ENCODE measurements at regions not wholly inside any gene's neighbourhood (a gene's known extent, or its start where the extent isn't known, plus 50 kb on each side); places are given as distances from the start of the nearest gene placed in this dataset.

DNA sequence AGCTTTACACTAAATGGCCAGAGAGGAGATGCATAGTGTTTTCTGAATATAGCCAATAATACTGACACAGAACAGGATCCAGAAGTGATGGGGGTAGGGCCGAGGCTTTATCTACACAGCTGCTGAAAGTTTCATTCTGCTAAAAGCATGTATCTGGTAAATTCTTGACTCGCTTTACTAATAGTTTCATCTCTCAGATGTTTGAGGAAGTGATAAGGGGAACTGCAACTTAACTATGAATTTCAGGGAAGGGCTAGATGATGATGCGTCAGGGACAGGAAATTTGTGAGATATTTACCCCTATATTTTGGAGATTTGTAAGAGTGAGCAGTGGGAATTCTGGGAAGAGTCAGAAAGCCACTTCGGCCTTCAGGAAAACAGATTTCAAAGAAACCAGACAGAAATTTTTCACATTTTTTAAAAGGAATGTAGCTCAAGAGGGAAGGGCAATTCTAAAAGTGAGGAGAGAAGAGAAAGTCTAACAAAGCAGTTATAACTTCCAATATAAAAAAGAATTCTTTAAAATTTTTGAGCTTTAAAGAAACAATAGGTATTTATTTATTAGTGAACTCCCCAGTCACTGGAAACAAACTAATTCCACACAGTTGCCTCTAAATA is 243.1 kb downstream of the BCAT1 start:
- intact Hi-C loops (cut with DNase I, micrococcal nuclease) = loop anchor here in 1 of 2 experiments (5.0 kb wide), 1 partner anchor 104 kb away; no protein-coding TSS in a partner anchor
- Mint-ChIP-seq H3K36me3 (ENCODE audit: low read depth) (no peaks in the 10 kb centered on the region), H3K4me3 (peak overlapping the region; percentile 42), H3K4me1 (peaks cover 16% of the 10 kb centered on the region), H3K9me3 (ENCODE audit: low read depth) (peaks cover 6% of the 10 kb centered on the region), H3K27ac (peak overlapping the region; percentile 86), H3K27me3 (peaks cover 12% of the 10 kb centered on the region)
- DNase-seq (peak; percentile 22), ATAC-seq (peak; percentile 21)
- ChIA-PET CTCF (interaction anchor here (0.5 to 1.1 kb wide), 3 partner anchors 16 to 133 kb away, joined by 3 read pairs; no protein-coding TSS in a partner anchor), POLR2A (interaction anchor here (0.6 kb wide), 2 partner anchors 10 to 36 kb away, joined by 3 to 5 read pairs; no protein-coding TSS in a partner anchor)

GRCh38 chr12:24705216-24705615 is 243.7 kb downstream of the BCAT1 start:
- DNase-seq (no peak), ATAC-seq (no peak)
- H3K4me3 Mint-ChIP-seq = peak overlapping the region; percentile 42
- H3K27ac Mint-ChIP-seq = peak overlapping the region; percentile 86
- POLR2A ChIA-PET = no interaction called here
- peaks cover 13% of the 10 kb centered on the region for H3K4me1 Mint-ChIP-seq
- peaks cover 12% of the 10 kb centered on the region for H3K27me3 Mint-ChIP-seq
- intact Hi-C loops (cut with DNase I, micrococcal nuclease) = loop anchor here in 1 of 2 experiments (5.0 kb wide), 1 partner anchor 103 kb away; no protein-coding TSS in a partner anchor
- H3K9me3 Mint-ChIP-seq (ENCODE audit: low read depth) = peaks cover 9% of the 10 kb centered on the region
- CTCF ChIA-PET = interaction anchor here (0.5 to 1.1 kb wide), 2 partner anchors 20 to 134 kb away, joined by 3 read pairs; no protein-coding TSS in a partner anchor
- H3K36me3 Mint-ChIP-seq (ENCODE audit: low read depth) = no peaks in the 10 kb centered on the region

- no peak for DNase-seq
- no peak overlapping the region for H3K27ac Mint-ChIP-seq
- no peak for ATAC-seq
- H3K9me3 Mint-ChIP-seq (ENCODE audit: low read depth) = peaks cover 9% of the 10 kb centered on the region
- no peaks in the 10 kb centered on the region for H3K36me3 Mint-ChIP-seq (ENCODE audit: low read depth)
- intact Hi-C loops (cut with DNase I, micrococcal nuclease) = no loop called here
- ChIA-PET CTCF (no interaction called here), POLR2A (no interaction called here)
- H3K4me3 Mint-ChIP-seq = no peak overlapping the region
- peaks cover 16% of the 10 kb centered on the region for H3K27me3 Mint-ChIP-seq
- H3K4me1 Mint-ChIP-seq = peaks cover 11% of the 10 kb centered on the region
Observed at GRCh38 chr12:24701343-24701742, 247.6 kb downstream of the BCAT1 start.

GRCh38 chr12:24698972-24699371 is 249.9 kb downstream of the BCAT1 start:
- DNase-seq (no peak), ATAC-seq (no peak)
- ChIA-PET POLR2A (no interaction called here), CTCF (interaction anchor here (1.0 to 1.2 kb wide), 2 partner anchors 22 to 39 kb away, joined by 3 read pairs; no protein-coding TSS in a partner anchor)
- Mint-ChIP-seq H3K36me3 (ENCODE audit: low read depth) (no peaks in the 10 kb centered on the region), H3K9me3 (ENCODE audit: low read depth) (peaks cover 7% of the 10 kb centered on the region), H3K27ac (no peak overlapping the region), H3K4me1 (peaks cover 3% of the 10 kb centered on the region), H3K27me3 (peaks cover 10% of the 10 kb centered on the region), H3K4me3 (no peak overlapping the region)
- intact Hi-C loops (cut with DNase I, micrococcal nuclease) = no loop called here

DNA sequence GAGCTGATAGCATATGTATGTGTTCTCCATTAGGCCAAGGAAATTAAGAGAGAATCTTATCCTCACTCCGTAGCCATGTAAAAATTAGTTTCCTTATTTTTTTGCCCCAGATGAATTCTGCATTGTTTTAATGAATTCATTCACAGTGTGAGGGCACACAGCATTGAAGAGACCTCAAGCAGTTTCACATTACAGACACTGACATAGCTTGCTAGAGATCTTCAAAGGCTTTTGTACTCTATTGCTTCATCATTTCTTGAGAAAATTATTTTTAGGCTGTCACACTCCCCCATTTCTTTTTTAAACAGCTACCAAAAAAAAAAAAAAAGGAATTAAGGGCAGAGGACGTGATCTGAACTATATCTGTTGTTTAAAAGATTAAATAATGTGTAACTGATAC is 251.1 kb downstream of the BCAT1 start:
- Mint-ChIP-seq H3K4me1 (peaks cover 3% of the 10 kb centered on the region), H3K9me3 (ENCODE audit: low read depth) (peaks cover 4% of the 10 kb centered on the region), H3K4me3 (no peak overlapping the region), H3K27me3 (peaks cover 6% of the 10 kb centered on the region), H3K27ac (no peak overlapping the region), H3K36me3 (ENCODE audit: low read depth) (no peaks in the 10 kb centered on the region)
- intact Hi-C loops (cut with DNase I, micrococcal nuclease) = no loop called here
- ChIA-PET POLR2A (no interaction called here), CTCF (no interaction called here)
- DNase-seq = no peak
- no peak for ATAC-seq

GRCh38 chr12:24697295-24697694 is 251.6 kb downstream of the BCAT1 start:
- no peak for DNase-seq
- ChIA-PET POLR2A (no interaction called here), CTCF (interaction anchor here (1.1 kb wide), 1 partner anchor 34 kb away, joined by 3 read pairs; no protein-coding TSS in a partner anchor)
- peaks cover 4% of the 10 kb centered on the region for H3K9me3 Mint-ChIP-seq (ENCODE audit: low read depth)
- peaks cover 6% of the 10 kb centered on the region for H3K27me3 Mint-ChIP-seq
- H3K36me3 Mint-ChIP-seq (ENCODE audit: low read depth) = no peaks in the 10 kb centered on the region
- intact Hi-C loops (cut with DNase I, micrococcal nuclease) = no loop called here
- no peak overlapping the region for H3K27ac Mint-ChIP-seq
- peak; percentile 12 for ATAC-seq
- no peak overlapping the region for H3K4me3 Mint-ChIP-seq
- H3K4me1 Mint-ChIP-seq = peaks cover 3% of the 10 kb centered on the region

GRCh38 chr12:24696800-24697199 is 252.1 kb downstream of the BCAT1 start:
- CTCF ChIA-PET = interaction anchor here (1.1 kb wide), 1 partner anchor 35 kb away, joined by 3 read pairs; no protein-coding TSS in a partner anchor
- POLR2A ChIA-PET = no interaction called here
- H3K4me1 Mint-ChIP-seq = peaks cover 3% of the 10 kb centered on the region

GRCh38 chr12:24695657-24696329 is 253.1 kb downstream of the BCAT1 start:
- Mint-ChIP-seq H3K27me3 (peaks cover 9% of the 10 kb centered on the region), H3K4me3 (no peak overlapping the region), H3K4me1 (no peaks in the 10 kb centered on the region), H3K9me3 (ENCODE audit: low read depth) (peaks cover 3% of the 10 kb centered on the region), H3K36me3 (ENCODE audit: low read depth) (no peaks in the 10 kb centered on the region), H3K27ac (no peak overlapping the region)
- DNase-seq (no peak), ATAC-seq (no peak)
- POLR2A ChIA-PET = interaction anchor here (0.6 to 0.7 kb wide), 2 partner anchors 11 to 191 kb away, joined by 3 to 5 read pairs; no protein-coding TSS in a partner anchor
- CTCF ChIA-PET = interaction anchor here (1.1 kb wide), 2 partner anchors 28 to 36 kb away, joined by 3 read pairs; no protein-coding TSS in a partner anchor
- intact Hi-C loops (cut with DNase I, micrococcal nuclease) = no loop called here

More at GRCh38 chr12:24696800-24697199, 252.1 kb downstream of the BCAT1 start:
- H3K4me3 Mint-ChIP-seq = no peak overlapping the region
- no peaks in the 10 kb centered on the region for H3K36me3 Mint-ChIP-seq (ENCODE audit: low read depth)
- H3K27me3 Mint-ChIP-seq = peaks cover 9% of the 10 kb centered on the region
- no peak overlapping the region for H3K27ac Mint-ChIP-seq
- DNase-seq (no peak), ATAC-seq (no peak)
- intact Hi-C loops (cut with DNase I, micrococcal nuclease) = no loop called here
- H3K9me3 Mint-ChIP-seq (ENCODE audit: low read depth) = peaks cover 4% of the 10 kb centered on the region

GRCh38 chr12:24695103-24695502 is 253.8 kb downstream of the BCAT1 start:
- intact Hi-C loops (cut with DNase I, micrococcal nuclease) = no loop called here
- DNase-seq (no peak), ATAC-seq (no peak)
- H3K4me1 Mint-ChIP-seq = no peaks in the 10 kb centered on the region
- H3K27ac Mint-ChIP-seq = no peak overlapping the region
- POLR2A ChIA-PET = interaction anchor here (0.6 kb wide), 1 partner anchor 191 kb away, joined by 5 read pairs; no protein-coding TSS in a partner anchor
- H3K9me3 Mint-ChIP-seq (ENCODE audit: low read depth) = no peaks in the 10 kb centered on the region
- H3K4me3 Mint-ChIP-seq = no peak overlapping the region
- CTCF ChIA-PET = interaction anchor here (1.1 kb wide), 1 partner anchor 28 kb away, joined by 3 read pairs; no protein-coding TSS in a partner anchor
- no peaks in the 10 kb centered on the region for H3K36me3 Mint-ChIP-seq (ENCODE audit: low read depth)
- H3K27me3 Mint-ChIP-seq = peaks cover 9% of the 10 kb centered on the region

DNA sequence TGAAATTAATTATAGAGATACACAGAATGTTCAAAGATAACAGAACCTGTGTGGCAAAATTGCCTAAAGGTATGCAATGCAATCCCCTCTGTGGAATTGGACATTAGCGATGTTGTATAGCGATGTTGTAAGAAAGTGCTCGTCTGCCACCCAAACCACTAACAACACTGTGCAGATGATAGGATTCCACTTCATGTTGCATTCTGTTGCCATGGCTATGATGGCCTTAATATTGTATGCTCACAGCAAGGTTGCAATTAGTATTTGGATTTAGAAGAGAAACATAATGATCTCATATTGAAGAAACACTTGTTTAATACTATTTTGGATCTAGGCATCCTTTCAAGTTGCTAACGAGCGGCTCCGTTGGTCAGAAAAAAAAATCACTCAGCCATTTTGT is 260.3 kb downstream of the BCAT1 start:
- intact Hi-C loops (cut with DNase I, micrococcal nuclease) = no loop called here
- DNase-seq (no peak), ATAC-seq (no peak)
- Mint-ChIP-seq H3K4me3 (no peak overlapping the region), H3K27ac (no peak overlapping the region), H3K9me3 (ENCODE audit: low read depth) (peaks cover 4% of the 10 kb centered on the region), H3K4me1 (no peaks in the 10 kb centered on the region), H3K27me3 (peaks cover 3% of the 10 kb centered on the region), H3K36me3 (ENCODE audit: low read depth) (no peaks in the 10 kb centered on the region)
- ChIA-PET POLR2A (interaction anchor here (0.6 kb wide), 1 partner anchor 126 kb away, joined by 5 read pairs; no protein-coding TSS in a partner anchor), CTCF (no interaction called here)

GRCh38 chr12:24681570-24681969 is 267.3 kb downstream of the BCAT1 start:
- Mint-ChIP-seq H3K4me3 (no peak overlapping the region), H3K36me3 (ENCODE audit: low read depth) (no peaks in the 10 kb centered on the region), H3K27ac (no peak overlapping the region), H3K4me1 (no peaks in the 10 kb centered on the region), H3K9me3 (ENCODE audit: low read depth) (peaks cover 4% of the 10 kb centered on the region), H3K27me3 (no peaks in the 10 kb centered on the region)
- POLR2A ChIA-PET = no interaction called here
- ATAC-seq (no peak), DNase-seq (no peak)
- CTCF ChIA-PET = no interaction called here
- intact Hi-C loops (cut with DNase I, micrococcal nuclease) = no loop called here
